ENCODE measurements at regions not wholly inside any gene's neighbourhood (a gene's known extent, or its start where the extent isn't known, plus 50 kb on each side); places are given as distances from the start of the nearest gene placed in this dataset.

- Histone ChIP-seq H3K4me2 (ENCODE audit: low read length) (no peak overlapping the region), H3K27ac (ENCODE audit: low read depth, low read length, poor library complexity, severe bottlenecking) (no peak overlapping the region), H4K20me1 (ENCODE audit: insufficient read depth, low read length) (no peaks in the 10 kb centered on the region), H3K36me3 (ENCODE audit: insufficient read depth, low read length) (no peaks in the 10 kb centered on the region), H3K4me1 (ENCODE audit: insufficient read depth, low read length, poor library complexity, severe bottlenecking) (no peaks in the 10 kb centered on the region), H3K9me3 (ENCODE audit: low read length) (no peaks in the 10 kb centered on the region), H3K9me2 (ENCODE audit: insufficient read depth, low read length) (no peaks in the 10 kb centered on the region), H2AFZ (ENCODE audit: low read length) (no peak overlapping the region), H3K4me3 (ENCODE audit: low read depth, low read length, poor library complexity, severe bottlenecking) (no peak overlapping the region), H3K79me2 (ENCODE audit: insufficient read depth, low read depth, low read length) (no peaks in the 10 kb centered on the region)
- DNase-seq (ENCODE audit: low spot score): no peak
- CTCF ChIA-PET (ENCODE audit: unreplicated experiment): no interaction called here
- TF ChIP-seq CTCF (conservative IDR thresholded peaks at IDR 0.05; ENCODE audit: low read length) (no peak), EZH2phosphoT487 (IDR thresholded peaks at IDR 0.05; ENCODE audit: borderline replicate concordance, low read depth, low read length) (no peak)
- POLR2A ChIA-PET: no interaction called here
- intact Hi-C loops (cut with micrococcal nuclease; ENCODE audit: unreplicated experiment): no loop called here
- no TSS peak for BruUV-seq (replicated peaks)
Measured at GRCh38 chr21:45351526-45352275, 53.3 kb upstream of the COL18A1 start.

DNA sequence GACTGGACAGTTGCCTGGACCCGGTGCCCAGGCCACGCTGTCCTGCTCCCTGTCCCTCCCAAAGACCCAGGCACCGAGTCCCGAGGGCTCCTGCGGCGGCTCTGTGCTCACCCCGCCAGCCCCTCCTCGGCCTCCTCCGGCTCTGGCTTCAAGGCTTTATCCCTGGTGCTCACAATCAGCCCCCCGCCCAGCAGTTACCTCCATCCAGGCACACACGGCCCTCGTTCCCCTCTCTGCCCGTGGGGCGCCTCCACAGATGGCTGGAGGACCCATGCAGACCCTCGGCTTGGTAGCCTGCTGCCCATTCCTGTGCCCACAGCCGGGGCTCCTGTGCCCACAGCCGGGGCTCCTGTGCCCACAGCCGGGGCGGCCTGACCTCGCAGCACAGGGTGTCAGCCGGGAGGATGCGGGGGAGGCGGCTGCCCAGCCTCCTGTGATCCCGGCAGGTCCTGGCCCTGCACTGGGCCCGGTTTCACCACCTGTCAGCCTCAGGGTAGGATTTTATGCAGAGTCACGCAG lies 52.3 kb upstream of the COL18A1 start:
- H3K9me3 ChIP-seq (ENCODE audit: low read length): no peaks in the 10 kb centered on the region
- intact Hi-C loops (cut with micrococcal nuclease; ENCODE audit: unreplicated experiment): no loop called here
- ChIA-PET CTCF (ENCODE audit: unreplicated experiment) (no interaction called here), POLR2A (no interaction called here)
- DNase-seq (ENCODE audit: low spot score): no peak
- no peak for TF ChIP-seq EZH2phosphoT487 (IDR thresholded peaks at IDR 0.05; ENCODE audit: borderline replicate concordance, low read depth, low read length)
- no peak for TF ChIP-seq CTCF (conservative IDR thresholded peaks at IDR 0.05; ENCODE audit: low read length)
- no peak overlapping the region for H3K4me3 ChIP-seq (ENCODE audit: low read depth, low read length, poor library complexity, severe bottlenecking)
- no peak overlapping the region for H3K4me2 ChIP-seq (ENCODE audit: low read length)
- no peaks in the 10 kb centered on the region for H3K36me3 ChIP-seq (ENCODE audit: insufficient read depth, low read length)
- H2AFZ ChIP-seq (ENCODE audit: low read length): no peak overlapping the region
- H4K20me1 ChIP-seq (ENCODE audit: insufficient read depth, low read length): no peaks in the 10 kb centered on the region
- H3K27ac ChIP-seq (ENCODE audit: low read depth, low read length, poor library complexity, severe bottlenecking): no peak overlapping the region
- no peaks in the 10 kb centered on the region for H3K4me1 ChIP-seq (ENCODE audit: insufficient read depth, low read length, poor library complexity, severe bottlenecking)
- H3K79me2 ChIP-seq (ENCODE audit: insufficient read depth, low read depth, low read length): no peaks in the 10 kb centered on the region
- no peaks in the 10 kb centered on the region for H3K9me2 ChIP-seq (ENCODE audit: insufficient read depth, low read length)
- BruUV-seq (replicated peaks): no TSS peak

DNA sequence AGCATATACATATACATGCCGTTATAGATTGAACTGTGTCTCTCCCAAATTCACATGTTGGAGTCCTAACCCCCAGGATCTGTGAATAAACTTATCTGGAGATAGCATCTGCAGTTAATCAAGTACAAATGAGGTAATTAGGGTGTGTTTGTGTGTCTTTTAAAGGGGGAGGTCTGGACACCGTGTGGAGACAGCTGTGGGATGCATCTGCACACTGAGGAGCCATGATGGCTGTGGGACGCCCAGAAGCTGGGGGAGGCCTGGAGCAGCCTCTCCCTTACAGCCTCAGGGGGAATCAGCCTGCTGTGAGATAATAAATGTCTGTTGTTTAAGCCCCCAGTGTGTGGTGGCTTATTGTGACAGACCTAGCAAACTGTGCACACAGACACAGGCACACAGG lies 51.8 kb upstream of the COL18A1 start:
- ChIA-PET POLR2A (no interaction called here), CTCF (ENCODE audit: unreplicated experiment) (no interaction called here)
- no peaks in the 10 kb centered on the region for H3K4me1 ChIP-seq (ENCODE audit: insufficient read depth, low read length, poor library complexity, severe bottlenecking)
- H3K27ac ChIP-seq (ENCODE audit: low read depth, low read length, poor library complexity, severe bottlenecking): no peak overlapping the region
- DNase-seq (ENCODE audit: low spot score): no peak
- no peak overlapping the region for H2AFZ ChIP-seq (ENCODE audit: low read length)
- no peak overlapping the region for H3K4me2 ChIP-seq (ENCODE audit: low read length)
- no peaks in the 10 kb centered on the region for H4K20me1 ChIP-seq (ENCODE audit: insufficient read depth, low read length)
- no peaks in the 10 kb centered on the region for H3K9me3 ChIP-seq (ENCODE audit: low read length)
- H3K79me2 ChIP-seq (ENCODE audit: insufficient read depth, low read depth, low read length): no peaks in the 10 kb centered on the region
- no peaks in the 10 kb centered on the region for H3K36me3 ChIP-seq (ENCODE audit: insufficient read depth, low read length)
- intact Hi-C loops (cut with micrococcal nuclease; ENCODE audit: unreplicated experiment): no loop called here
- no TSS peak for BruUV-seq (replicated peaks)
- H3K9me2 ChIP-seq (ENCODE audit: insufficient read depth, low read length): no peaks in the 10 kb centered on the region
- TF ChIP-seq EZH2phosphoT487 (IDR thresholded peaks at IDR 0.05; ENCODE audit: borderline replicate concordance, low read depth, low read length) (no peak), CTCF (conservative IDR thresholded peaks at IDR 0.05; ENCODE audit: low read length) (no peak)
- no peak overlapping the region for H3K4me3 ChIP-seq (ENCODE audit: low read depth, low read length, poor library complexity, severe bottlenecking)
